K562 (cell line): ENCODE measurements at regions not wholly inside any gene's neighbourhood (a gene's known extent, or its start where the extent isn't known, plus 50 kb on each side); places are given as distances from the start of the nearest gene placed in this dataset.

Experiments
- ATAC-seq: fragments of 200-7000 bp; cut with Tn5 transposase; 3 replicates; pipeline ENCODE4 v1.9.1; 2020; ENCODE audit warnings: moderate library complexity
- BruUV-seq: library from RNA; stranded (reverse); fragments of 400-500 nt; replicated peaks from 2 replicates; lab custom pipeline; 2021; lab: Mats Ljungman, UMichigan
- CTCF ChIA-PET: fragments of 300-600 bp; formaldehyde crosslinking; extraction: SDS; loops from one replicate; lab custom pipeline; 2021; ENCODE audit warnings: low intra/inter-chr PET ratio; lab: Yijun Ruan, JAX
- POLR2A ChIA-PET: fragments of 300-600, 350-650 bp; sonication (Branson Sonifier 250); formaldehyde crosslinking; extraction: SDS; loops from one replicate; lab custom pipeline; 2021; ENCODE audit warnings: antibody characterized with exemption, inconsistent platforms; lab: Yijun Ruan, JAX
- DNase-seq, 4 experiments: peaks; one replicate each; pipeline versions ENCODE4 v3.0.0 to v3.0.0-alpha.2; 2011 to 2018; ENCODE audit warnings: low spot score in 3 of 4, mixed read lengths in 3 of 4; ENCODE audit errors: extremely low read depth in 1 of 4
- FAIRE-seq: peaks from 2 replicates; lab custom pipeline; 2011; peaks lifted over from hg19 to GRCh38; lab: Jason Lieb, UNC
- H2AFZ ChIP-seq: 2 replicates; pipeline ENCODE4 v1.6.0; 2011; ENCODE audit warnings: low read depth, low read length, control low read depth, inconsistent platforms
- H3K27ac ChIP-seq: fragments of 200-600 bp; 3 replicates; pipeline ENCODE4 v1.8.0; 2011; ENCODE audit warnings: low read depth, mild to moderate bottlenecking, control low read depth, inconsistent platforms, low read length, moderate library complexity, mixed read lengths; ENCODE audit errors: extremely low read depth
- H3K27me3 ChIP-seq, 2 experiments: fragments of 300-600 bp in 1 of 2; 2 replicates in 1 of 2; 3 replicates in 1 of 2; pipeline versions ENCODE4 v1.6.0 to v1.8.0; 2011; ENCODE audit warnings: inconsistent platforms in 2 of 2, low read length in 2 of 2, mild to moderate bottlenecking in 1 of 2, mixed read lengths in 1 of 2, moderate library complexity in 1 of 2; ENCODE audit not compliant: control insufficient read depth in 2 of 2, insufficient read depth in 2 of 2
- H3K36me3 ChIP-seq: fragments of 300-600 bp; 3 replicates; pipeline ENCODE4 v1.8.0; 2011; ENCODE audit warnings: mild to moderate bottlenecking, low read length, inconsistent platforms; ENCODE audit not compliant: control insufficient read depth, insufficient read depth
- H3K4me1 ChIP-seq, 2 experiments: fragments of 200-600 bp in 1 of 2; replicated peaks in 1 of 2; 2 replicates in 1 of 2; 3 replicates in 1 of 2; pipeline versions ENCODE4 v1.5.1 to v1.8.0; 2011; ENCODE audit warnings: inconsistent platforms in 2 of 2, low read length in 2 of 2, mild to moderate bottlenecking in 1 of 2, mixed read lengths in 1 of 2, moderate library complexity in 1 of 2; ENCODE audit not compliant: control insufficient read depth in 2 of 2, insufficient read depth in 2 of 2
- H3K4me2 ChIP-seq: 2 replicates; pipeline ENCODE4 v1.6.1; 2011; ENCODE audit warnings: low read length, control low read depth, inconsistent platforms, mixed read lengths; ENCODE audit not compliant: insufficient read depth
- H3K4me3 ChIP-seq: fragments of 200-600 bp; sonication (generic), shearing (Covaris generic); 2 replicates; pipeline ENCODE4 v1.5.1; 2016; ENCODE audit warnings: control low read depth, inconsistent platforms
- H3K79me2 ChIP-seq: fragments of 200-600 bp; 3 replicates; pipeline ENCODE4 v1.8.0; 2011; ENCODE audit warnings: low read length, inconsistent platforms; ENCODE audit not compliant: control insufficient read depth, insufficient read depth
- H3K9ac ChIP-seq, 2 experiments: 2 replicates each; pipeline versions ENCODE4 v1.6.0 to v1.6.1; 2011; ENCODE audit warnings: low read depth in 2 of 2, low read length in 2 of 2, control low read depth in 1 of 2, inconsistent platforms in 1 of 2, mild to moderate bottlenecking in 1 of 2, mixed read lengths in 1 of 2; ENCODE audit not compliant: insufficient read depth in 1 of 2
- H3K9me1 ChIP-seq: one replicate; pipeline ENCODE4 v1.6.0; 2011; ENCODE audit warnings: inconsistent platforms, mild to moderate bottlenecking, low read length, moderate library complexity; ENCODE audit not compliant: control insufficient read depth, insufficient read depth
- H3K9me3 ChIP-seq: replicated peaks from 2 replicates; pipeline ENCODE4 v1.5.1; 2011; ENCODE audit warnings: low read depth, low read length, inconsistent platforms; ENCODE audit not compliant: control insufficient read depth, insufficient read depth
- H4K20me1 ChIP-seq: replicated peaks from 2 replicates; pipeline ENCODE4 v1.6.1; 2011; ENCODE audit warnings: low read length, inconsistent platforms, mixed read lengths; ENCODE audit not compliant: control insufficient read depth, insufficient read depth
- AFF1 ChIP-seq, 2 experiments: fragments of 450-650 bp; IDR thresholded peaks; 2 replicates each; pipeline ENCODE4 v1.6.1; 2018; ENCODE audit warnings: mild to moderate bottlenecking in 2 of 2, low read depth in 1 of 2; ENCODE audit not compliant: partially characterized antibody in 2 of 2
- ELK3 ChIP-seq: fragments of 450-650 bp; formaldehyde crosslinking; IDR thresholded peaks from 2 replicates; pipeline ENCODE4 v1.4.0; 2020; ENCODE audit warnings: mild to moderate bottlenecking
- EP400 ChIP-seq: fragments of 450-650 bp; IDR thresholded peaks from 2 replicates; pipeline ENCODE4 v1.6.1; 2017; ENCODE audit warnings: antibody characterized with exemption, mild to moderate bottlenecking, moderate library complexity
- EWSR1 ChIP-seq: fragments of 450-650 bp; IDR thresholded peaks from 2 replicates; pipeline ENCODE4 v1.6.1; 2018; ENCODE audit warnings: borderline replicate concordance, mild to moderate bottlenecking, low read depth, moderate library complexity; ENCODE audit not compliant: partially characterized antibody
- MXI1 ChIP-seq: IDR thresholded peaks from 2 replicates; pipeline ENCODE4 v1.6.1; 2011; ENCODE audit warnings: low read depth, mild to moderate bottlenecking, improper control_type of control experiment, low read length
- NFYB ChIP-seq: IDR thresholded peaks from 2 replicates; pipeline ENCODE4 v1.6.1; 2011; ENCODE audit warnings: mild to moderate bottlenecking, moderate library complexity; ENCODE audit not compliant: insufficient read length; ENCODE audit errors: extremely low read depth
- POLR2AphosphoS2 ChIP-seq: IDR thresholded peaks from 2 replicates; pipeline ENCODE4 v1.6.1; 2012; ENCODE audit warnings: low read length, improper control_type of control experiment
- POLR3G ChIP-seq: IDR thresholded peaks from 2 replicates; pipeline ENCODE4 v1.6.1; 2011; ENCODE audit not compliant: insufficient read length, insufficient replicate concordance; ENCODE audit errors: extremely low read depth
- RBM17 ChIP-seq: fragments of 200-400 bp; formaldehyde crosslinking; IDR thresholded peaks from 2 replicates; pipeline ENCODE4 v1.6.1; 2017; ENCODE audit warnings: low read depth, mild to moderate bottlenecking, low read length, borderline replicate concordance
- SMARCC2 ChIP-seq: fragments of 450-650 bp; IDR thresholded peaks from 2 replicates; pipeline ENCODE4 v1.6.1; 2017; ENCODE audit warnings: antibody characterized with exemption, moderate library complexity, mild to moderate bottlenecking, low read depth
- ZNF212 ChIP-seq: fragments of 450-650 bp; formaldehyde crosslinking; IDR thresholded peaks from 2 replicates; pipeline ENCODE4 v1.4.0; 2020; ENCODE audit warnings: mild to moderate bottlenecking
- ZNF436 ChIP-seq: fragments of 250-450, 450-650 bp; sonication (Bioruptor Pico); formaldehyde crosslinking; IDR thresholded peaks from 2 replicates; pipeline ENCODE4 v1.7.0; 2020; ENCODE audit warnings: mild to moderate bottlenecking
- ZNF507 ChIP-seq: conservative IDR thresholded peaks from 2 replicates; pipeline ENCODE4 v1.6.1; 2017; ENCODE audit warnings: missing genetic modification characterization, missing compliant biosample characterization
- ZSCAN29 ChIP-seq: fragments of 450-650 bp; IDR thresholded peaks from 2 replicates; pipeline ENCODE4 v1.6.1; 2017
- WGBS: fragments of 100-300 bp; shearing (Covaris generic); methylation state at CpG from one replicate; pipeline ENCODE4 v1.1.6; 2016; ENCODE audit warnings: low coverage, mixed read lengths; ENCODE audit not compliant: insufficient coverage; ENCODE audit errors: missing lambda C conversion rate; 5-methylcytosine and 5-hydroxymethylcytosine counted together
- in situ Hi-C: fragments of 300-500 bp; cut with MboI; formaldehyde crosslinking; loops from 4 replicates; pipeline ENCODE4 v1.15.0; 2018; ENCODE audit warnings: inconsistent platforms, mixed read lengths
- intact Hi-C: fragments of 100-400 bp; cut with micrococcal nuclease; formaldehyde crosslinking; loops from 2 replicates; pipeline ENCODE4 v1.14.2; 2022
- TF ChIP-seq, protein P1 (sequence below): sonication (generic); formaldehyde crosslinking; IDR thresholded peaks from 2 replicates; pipeline ENCODE4 v1.4.0; 2020; ENCODE audit warnings: mild to moderate bottlenecking, missing genetic modification reagents

GRCh38 chr2:147790580-147790979 lies 54.2 kb upstream of the ACVR2A start:
- ChIA-PET POLR2A (no interaction called here), CTCF (no interaction called here)
- WGBS = 5% methylated on average over 2 of the region's 2 CpGs
- no peak overlapping the region for H2AFZ ChIP-seq
- H3K27me3 ChIP-seq = no peaks in the 10 kb centered on the region
- no peak overlapping the region for H3K27ac ChIP-seq
- no peaks in the 10 kb centered on the region for H3K9me3 ChIP-seq
- BruUV-seq = no TSS peak
- no peaks in the 10 kb centered on the region for H3K4me1 ChIP-seq
- H4K20me1 ChIP-seq = no peaks in the 10 kb centered on the region
- no peak for FAIRE-seq
- H3K4me3 ChIP-seq = no peak overlapping the region
- H3K9me1 ChIP-seq = no peaks in the 10 kb centered on the region
- H3K9ac ChIP-seq = no peak overlapping the region
- in situ Hi-C loops (no loop called here), intact Hi-C loops (no loop called here)
- no peak for DNase-seq
- no peak overlapping the region for H3K4me2 ChIP-seq
- no peaks in the 10 kb centered on the region for H3K36me3 ChIP-seq
- H3K79me2 ChIP-seq = no peaks in the 10 kb centered on the region
- no peak for ATAC-seq
- TF ChIP-seq NFYB (no peak), POLR2AphosphoS2 (no peak), MXI1 (no peak), ZNF507 (tag) (no peak), SMARCC2 (no peak), ZSCAN29 (no peak), EWSR1 (no peak), ZNF436 (CRISPR knock-in tag) (no peak), ZNF212 (CRISPR knock-in tag) (no peak), RBM17 (no peak), ELK3 (CRISPR knock-in tag) (no peak), EP400 (no peak), AFF1 (IDR thresholded peaks at IDR 0.05; ENCODE audit: low read depth in 1 of 2, partially characterized antibody in 2 of 2) (no peak), POLR3G (no peak)
- TF ChIP-seq, protein P1, sequence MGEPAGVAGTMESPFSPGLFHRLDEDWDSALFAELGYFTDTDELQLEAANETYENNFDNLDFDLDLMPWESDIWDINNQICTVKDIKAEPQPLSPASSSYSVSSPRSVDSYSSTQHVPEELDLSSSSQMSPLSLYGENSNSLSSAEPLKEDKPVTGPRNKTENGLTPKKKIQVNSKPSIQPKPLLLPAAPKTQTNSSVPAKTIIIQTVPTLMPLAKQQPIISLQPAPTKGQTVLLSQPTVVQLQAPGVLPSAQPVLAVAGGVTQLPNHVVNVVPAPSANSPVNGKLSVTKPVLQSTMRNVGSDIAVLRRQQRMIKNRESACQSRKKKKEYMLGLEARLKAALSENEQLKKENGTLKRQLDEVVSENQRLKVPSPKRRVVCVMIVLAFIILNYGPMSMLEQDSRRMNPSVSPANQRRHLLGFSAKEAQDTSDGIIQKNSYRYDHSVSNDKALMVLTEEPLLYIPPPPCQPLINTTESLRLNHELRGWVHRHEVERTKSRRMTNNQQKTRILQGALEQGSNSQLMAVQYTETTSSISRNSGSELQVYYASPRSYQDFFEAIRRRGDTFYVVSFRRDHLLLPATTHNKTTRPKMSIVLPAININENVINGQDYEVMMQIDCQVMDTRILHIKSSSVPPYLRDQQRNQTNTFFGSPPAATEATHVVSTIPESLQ (CRISPR knock-in tag) = no peak
